Activated T-cell treated with anti-CD3 and anti-CD28 coated beads for 48 hours (primary cell): ENCODE measurements at regions not wholly inside any gene's neighbourhood (a gene's known extent, or its start where the extent isn't known, plus 50 kb on each side); places are given as distances from the start of the nearest gene placed in this dataset.

Source experiments
- DNase-seq: peaks from one replicate; pipeline ENCODE4 v3.0.0-alpha.2; 2020; ENCODE audit warnings: low read depth

DNA sequence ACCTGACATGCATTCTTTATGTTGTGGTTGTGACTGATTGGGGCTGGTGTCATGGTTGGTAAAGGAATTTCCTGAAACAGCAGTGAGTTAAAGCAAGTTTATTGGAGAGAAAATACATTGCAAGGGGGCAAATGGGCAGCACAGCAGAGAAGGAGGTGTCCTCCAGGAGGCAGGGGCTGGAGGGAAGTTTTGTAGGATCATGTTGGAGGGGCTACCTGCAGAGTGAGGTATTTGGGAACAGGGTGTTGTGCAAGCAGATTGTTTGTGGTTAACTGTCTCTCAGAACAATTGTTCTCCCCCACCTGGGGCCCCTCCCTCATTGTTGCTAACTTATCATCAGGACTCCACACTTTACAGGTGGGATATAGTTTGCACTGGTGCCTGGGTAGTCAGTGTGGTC, 196.0 kb downstream of the NSUN3 start:
- no peak for DNase-seq

DNA sequence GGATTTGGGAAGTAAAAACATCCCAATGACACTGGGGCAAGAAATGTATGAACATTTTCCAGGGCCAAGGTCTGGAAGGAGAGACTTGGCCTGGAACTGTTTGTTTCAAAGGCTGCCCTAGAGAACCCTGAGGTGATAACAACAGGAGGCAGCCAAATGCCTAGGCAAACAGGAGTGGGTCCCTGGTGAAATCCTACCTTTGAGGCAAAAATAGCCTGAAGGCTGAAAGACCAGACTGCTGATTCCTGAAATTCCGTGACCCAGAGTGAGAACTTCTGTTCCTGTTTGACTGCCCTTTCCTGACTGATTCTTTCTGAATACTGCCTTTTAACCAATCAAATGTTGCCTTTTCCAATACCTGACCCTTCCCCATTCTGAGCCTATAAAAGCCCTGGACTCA, 196.4 kb downstream of the NSUN3 start:
- no peak for DNase-seq

DNA sequence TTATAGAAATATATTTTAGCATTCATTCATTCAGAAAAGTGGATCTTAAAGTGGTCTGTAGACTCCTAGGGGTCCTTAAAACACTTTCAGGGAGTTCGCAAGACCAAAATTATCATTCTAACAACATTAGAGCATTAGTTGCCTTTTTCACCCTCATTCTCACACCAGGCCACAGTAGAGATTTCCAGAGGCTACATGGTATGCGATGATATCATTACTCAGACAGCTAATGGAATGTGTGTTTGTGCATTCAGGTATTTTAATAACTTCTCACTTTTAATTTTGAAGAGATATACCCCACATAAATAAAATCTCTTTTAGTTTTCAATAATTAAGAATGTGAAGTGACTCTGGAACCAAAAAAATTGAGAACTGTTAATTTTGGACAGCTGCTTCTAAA, 206.9 kb downstream of the NSUN3 start:
- no peak for DNase-seq

DNA sequence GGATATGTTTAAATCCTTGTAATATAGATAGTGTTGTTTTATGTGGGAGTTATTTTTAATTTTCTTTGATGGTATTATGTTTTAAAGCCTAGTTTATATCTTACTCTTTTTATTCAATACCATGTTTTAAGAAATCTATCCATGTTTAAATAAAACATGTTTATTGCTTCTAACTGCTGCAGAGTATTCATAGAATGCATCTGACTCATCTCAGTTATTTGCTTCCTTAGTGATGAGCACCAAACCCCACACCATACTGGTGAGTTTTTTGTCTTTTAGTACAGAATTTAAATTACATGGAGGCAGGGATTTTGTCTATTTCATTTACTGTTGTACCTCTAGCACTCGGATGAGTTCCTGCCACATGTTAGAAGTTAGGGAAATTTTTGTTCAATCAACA, 209.2 kb downstream of the NSUN3 start:
- DNase-seq, result no peak

DNA sequence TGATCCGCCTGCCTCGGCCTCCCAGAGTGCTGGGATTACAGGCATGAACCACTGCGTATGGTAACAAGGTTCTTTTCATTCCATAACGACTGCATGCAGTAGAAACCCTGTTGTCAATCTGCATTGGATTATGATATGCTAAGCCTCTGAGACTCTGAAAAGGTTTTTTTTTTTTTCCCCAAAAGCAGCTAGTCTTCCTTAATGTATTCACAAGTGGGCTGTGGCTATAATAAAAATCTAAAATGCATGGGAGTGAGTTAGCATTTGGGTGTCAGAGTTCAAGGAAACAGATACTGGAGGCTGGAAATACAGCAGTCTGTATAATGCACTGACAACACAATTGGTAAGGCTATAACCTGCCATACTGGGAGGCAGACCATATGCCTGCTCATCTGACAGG, 218.1 kb downstream of the NSUN3 start:
- DNase-seq, result no peak

DNA sequence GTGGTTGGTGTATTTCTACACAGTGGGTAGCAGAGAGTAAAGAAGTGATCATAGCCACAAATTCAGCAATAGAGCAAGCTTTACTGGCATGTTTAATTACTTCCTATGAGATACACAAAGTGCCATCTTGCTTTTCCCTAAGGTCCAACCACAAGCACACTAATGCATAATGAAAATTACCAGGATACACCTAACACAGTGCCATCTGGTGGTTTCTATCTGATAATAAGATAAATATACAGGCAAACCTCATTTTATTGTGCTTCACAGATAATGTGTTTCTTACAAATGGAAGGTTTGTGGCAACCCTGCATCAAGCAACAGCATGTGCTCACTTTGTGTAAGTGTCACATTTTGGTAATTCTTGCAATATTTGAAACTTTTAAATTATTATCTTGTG, 223.0 kb downstream of the NSUN3 start:
- no peak for DNase-seq

DNA sequence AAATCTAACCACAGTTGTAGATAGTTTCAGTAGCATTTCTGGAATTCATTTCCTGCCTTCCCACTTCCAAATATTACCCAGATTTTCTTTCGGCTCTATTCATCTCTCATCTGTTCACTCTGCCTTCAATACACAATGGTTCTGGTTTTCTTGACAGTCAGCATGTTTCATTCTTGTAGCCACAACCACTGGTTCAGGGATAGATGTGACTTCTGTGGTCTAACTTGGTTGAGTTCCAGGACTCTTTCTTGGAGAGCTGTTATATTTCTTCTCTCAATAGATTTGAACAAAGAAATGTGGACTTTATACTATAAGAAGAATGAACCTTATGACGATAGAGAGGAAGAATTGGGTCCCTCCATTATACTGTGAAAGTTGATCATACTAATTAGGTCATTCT, 228.8 kb downstream of the NSUN3 start:
- DNase-seq, result no peak

DNA sequence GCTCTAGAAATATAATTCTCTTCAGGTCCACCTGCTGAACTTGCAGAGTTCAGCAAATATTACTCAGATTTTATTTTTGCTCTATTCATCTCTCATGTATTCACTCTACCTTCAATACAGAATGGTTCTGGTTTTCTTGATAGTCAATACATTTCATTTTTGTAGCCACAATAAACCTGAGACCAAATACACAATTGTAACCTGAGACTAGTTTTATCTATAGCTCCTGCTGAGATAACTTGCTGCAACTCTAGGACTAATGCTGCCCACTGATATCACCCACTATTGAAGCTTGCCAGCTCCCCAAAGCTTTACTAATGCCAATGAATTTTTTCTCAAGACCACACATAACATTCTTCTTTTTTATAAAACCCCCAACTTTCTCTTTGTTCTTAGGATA, 229.3 kb downstream of the NSUN3 start:
- no peak for DNase-seq

DNA sequence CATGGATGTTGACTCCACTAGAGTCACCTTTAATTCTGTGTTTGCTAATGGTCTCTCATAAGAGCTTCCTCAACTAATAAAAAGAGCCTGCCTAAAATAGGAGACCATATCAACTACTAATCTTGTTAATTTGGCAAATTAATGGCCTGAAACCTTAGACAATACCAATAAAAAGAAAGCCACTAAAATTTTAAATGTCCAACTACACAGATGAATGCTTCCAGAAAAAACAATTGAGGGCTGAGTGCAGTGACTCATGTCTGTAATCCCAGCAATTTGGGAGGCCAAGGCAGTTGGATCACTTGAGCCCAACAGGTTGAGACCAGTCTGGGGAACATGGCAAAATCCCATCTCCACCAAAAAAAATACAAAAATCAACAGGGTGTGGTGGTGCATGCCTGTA, 230.9 kb downstream of the NSUN3 start:
- no peak for DNase-seq

DNA sequence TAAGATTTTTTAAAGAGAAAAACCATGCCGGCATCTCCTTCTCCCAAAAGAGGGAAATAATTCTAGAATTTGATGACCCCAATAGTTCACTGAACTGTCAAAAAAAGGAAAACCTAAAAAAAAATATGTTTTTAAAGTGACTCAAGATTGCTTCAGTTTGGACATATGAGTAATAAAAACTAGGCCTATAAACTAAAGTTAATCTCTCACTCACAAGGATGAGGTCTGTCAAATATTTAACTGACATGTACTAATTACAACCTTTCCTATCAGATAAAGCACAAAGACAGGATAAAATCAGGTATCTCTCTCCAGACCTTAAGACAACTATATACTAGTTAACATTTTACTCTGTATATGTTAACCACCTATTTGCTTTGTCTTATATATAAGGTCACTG, 231.9 kb downstream of the NSUN3 start:
- DNase-seq, result no peak

DNA sequence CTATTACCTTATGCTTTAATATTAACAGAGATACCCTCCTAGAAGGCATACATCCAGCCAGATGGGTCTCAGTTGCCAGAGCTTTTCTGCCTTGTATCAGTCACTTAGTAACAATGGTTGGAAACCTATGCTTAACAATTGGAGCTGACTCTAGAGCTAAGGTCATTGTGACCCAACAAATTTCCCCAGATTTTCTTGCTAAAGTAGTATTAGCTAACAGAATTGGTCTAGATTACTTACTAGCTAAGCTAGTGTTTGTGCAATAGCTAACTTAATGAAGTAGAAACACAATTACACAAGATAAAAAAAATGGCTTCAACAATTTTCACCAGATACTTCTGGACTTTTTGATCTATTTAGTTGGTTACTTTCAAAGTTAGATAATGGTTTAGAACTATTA, 236.9 kb downstream of the NSUN3 start:
- DNase-seq, result no peak

DNA sequence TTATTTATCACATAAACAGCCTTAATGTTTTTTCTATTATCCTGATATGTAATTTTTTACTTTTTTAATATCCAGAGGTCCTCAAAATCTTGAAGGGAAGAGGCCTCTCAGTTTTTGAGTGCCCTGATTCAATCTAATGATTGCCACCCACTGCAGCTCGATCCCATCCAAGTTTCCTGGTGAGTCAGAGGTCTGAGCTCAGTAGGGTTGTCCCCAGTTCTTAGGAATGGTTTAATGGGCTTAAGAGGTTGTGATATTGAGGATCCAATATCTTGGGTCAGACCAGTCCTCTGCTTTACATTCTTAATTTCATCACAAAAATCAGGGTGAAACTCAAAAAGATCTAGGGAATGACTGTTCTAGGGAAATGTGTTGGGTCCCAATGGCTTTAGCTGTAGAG, 238.5 kb downstream of the NSUN3 start:
- no peak for DNase-seq

DNA sequence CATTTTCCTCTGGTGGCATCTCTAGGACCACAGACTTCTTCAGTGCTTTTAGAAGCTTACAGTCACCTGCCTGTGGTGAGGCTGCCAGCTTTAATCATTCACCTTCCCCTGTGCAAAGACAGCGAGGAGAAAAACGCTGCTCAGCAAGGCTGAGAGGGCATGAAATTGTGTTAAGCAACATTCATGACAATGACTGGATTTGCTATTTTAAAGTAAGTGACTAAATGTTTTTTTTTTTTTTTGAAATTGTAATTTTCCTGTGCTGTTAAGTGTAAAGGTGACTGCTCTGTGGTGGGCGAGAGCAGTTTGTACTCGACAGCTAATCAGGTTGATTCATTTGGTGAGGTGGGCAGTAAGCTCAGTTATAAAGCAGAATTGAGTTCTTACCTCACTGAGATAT, 240.4 kb downstream of the NSUN3 start:
- DNase-seq, result no peak

DNA sequence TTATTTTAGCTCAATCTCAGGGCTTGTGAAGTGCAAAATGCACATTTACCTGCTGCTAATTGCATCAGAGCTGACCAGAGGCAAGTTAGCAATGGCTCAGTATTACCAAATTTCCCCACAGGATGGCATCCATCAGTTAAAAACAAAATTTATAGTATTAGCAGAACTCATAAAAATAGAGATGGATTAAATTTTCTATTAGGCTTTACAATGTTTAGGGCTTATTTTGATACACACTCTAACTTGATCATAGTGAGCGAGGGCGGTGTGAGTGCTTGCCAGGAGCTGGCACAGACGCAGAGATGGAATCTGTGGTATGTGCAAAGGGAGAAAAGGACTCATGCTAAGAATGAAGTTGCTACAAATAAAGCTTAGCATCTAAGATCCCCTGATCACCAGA, 241.0 kb downstream of the NSUN3 start:
- DNase-seq, result no peak

DNA sequence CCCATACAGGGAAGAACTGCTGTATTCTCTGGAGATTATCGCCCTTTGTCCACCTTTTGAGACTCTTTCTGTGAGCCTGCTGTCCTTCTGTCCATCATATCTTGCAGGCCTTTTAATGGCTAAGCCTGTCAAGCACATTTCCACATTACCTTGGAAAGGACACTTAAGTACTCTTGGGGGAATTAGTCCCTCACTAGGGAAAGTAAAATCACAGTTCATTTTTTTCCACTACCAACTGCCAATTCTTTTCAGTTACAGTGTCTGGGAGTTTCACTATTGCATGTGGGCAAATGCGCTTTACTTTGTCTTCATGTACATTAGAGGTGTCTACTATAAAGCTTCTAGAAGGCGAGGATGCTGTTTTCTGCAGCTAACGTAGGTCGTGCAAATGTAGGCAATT, 242.1 kb downstream of the NSUN3 start:
- no peak for DNase-seq

DNA sequence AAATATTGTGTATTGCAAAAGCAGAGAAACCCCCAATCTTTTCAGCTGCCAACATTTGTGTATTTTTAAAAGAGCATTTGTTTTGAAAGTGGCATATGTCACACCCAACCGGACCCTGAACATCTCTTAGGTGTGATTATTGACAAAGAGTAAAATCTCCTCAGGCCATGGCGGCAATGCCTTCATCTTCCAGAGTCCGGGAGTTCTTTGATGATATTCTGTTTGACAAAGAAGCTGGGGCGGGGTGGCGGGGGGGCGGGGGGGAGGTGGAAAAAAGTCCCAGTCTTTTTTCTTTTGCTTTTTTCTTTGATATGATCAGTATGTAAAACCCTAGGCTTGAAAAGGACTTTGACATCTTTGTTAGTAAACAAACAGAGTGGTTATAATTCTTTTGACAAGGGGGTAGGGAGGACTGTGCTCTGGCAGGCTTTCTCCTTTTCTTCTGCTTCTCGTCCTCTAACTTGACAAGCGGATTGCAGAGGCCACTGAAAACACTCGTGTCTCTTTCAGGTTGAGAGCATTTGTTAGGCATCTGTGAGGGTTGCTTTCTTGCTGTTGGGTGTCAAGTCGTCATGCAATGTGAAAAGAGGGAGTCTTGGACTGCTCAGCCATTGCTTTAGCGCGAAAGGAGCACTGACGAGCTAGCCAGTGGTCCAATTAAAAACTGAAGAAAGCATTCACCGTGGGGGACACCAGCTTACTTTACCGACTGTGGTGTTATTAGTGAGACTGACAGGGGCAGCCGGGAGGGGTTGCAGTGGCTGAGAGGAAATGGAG, 243.2 kb downstream of the NSUN3 start:
- no peak for DNase-seq

DNA sequence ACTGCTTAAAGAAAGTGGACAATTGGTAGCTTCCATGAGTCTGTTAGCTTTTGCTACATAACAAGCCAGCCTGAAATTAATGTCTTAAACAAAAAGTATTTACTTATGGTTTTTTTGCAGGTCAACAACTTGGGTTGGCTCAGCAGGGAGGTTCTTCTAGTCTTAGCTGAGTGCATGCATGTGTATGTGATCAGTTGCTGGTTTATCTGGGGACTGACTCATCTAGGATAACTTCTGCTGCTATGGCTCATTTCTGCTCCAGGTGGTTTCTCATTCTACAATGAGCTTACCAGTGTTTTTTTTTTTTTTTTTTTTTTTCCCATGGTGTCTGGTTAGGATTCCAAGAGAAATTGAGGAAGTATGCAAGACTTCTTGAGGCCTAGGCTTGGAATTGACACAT, 244.7 kb downstream of the NSUN3 start:
- no peak for DNase-seq

DNA sequence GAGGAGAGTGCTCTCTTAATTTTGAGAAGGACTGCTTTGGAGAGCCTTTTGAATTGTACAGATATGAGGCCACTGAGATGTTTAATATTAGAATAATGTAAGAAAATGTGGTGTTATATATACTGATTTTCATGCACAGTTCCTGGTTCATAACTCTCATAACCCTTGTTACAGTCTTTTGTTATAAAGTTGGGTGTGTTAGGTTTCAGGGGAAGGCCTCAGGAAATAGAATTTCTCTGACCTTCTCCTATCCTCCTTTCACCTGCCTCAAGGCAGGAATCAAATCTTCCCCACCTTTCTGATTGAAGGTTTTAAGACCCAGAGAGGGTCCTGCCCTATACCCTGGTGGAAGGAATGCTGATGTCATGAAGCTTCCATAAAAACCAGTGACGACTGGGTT, 245.9 kb downstream of the NSUN3 start:
- no peak for DNase-seq

DNA sequence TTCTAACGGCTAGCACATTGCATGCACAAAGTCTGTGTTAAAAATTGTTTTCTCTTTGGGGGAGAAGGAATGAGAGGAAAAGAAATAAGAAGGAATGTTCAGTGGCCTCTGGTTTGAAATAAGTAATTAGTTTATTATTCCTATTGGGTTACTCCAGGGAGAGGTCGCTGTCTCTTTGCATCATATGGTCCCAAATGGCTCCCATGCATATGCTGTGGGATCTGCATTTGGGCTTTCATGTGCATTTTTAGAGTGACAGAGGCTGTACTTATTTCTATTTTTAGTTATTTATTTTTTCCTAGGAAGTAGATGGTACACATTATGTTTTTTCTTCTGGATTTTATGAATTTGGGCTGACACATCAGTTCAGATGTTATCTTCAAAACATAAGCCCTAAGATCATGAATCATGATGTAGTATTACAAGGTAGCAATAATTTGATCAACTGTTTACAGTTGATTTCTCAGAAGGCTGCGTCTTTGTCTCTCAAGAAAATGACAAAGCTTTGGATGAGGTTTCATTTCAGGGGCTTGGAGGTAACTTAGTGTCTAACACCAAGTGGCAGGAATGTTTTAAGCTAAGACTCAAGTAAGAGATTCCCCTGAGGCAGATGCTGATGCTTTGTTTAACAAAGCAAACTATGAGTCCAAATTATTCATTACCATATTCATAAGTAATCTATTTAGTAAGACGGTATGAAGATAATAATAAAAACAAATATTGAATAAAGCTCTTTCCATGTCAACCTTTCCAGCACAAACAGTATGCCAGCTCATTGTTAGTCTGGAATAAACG, 247.7 kb downstream of the NSUN3 start:
- DNase-seq, result no peak

DNA sequence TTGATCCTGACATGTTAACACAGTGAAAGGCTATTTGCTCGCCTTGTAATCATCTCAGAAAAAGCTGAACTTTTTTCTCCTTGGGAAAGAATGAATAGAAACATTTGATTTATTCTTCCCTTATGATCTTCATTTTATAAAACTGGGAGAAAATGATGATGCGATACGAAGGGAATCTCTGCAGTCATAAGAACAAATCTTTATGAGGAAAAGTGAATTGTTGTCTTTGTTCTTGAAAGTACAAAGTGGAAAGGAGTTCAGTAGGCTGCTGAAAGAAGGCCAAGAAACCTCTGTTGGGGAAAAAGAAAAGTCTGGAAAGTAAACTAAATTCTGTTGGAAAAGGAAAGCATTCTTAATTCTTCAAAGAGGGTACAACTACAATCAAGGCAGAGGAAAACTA, 248.8 kb downstream of the NSUN3 start:
- no peak for DNase-seq

DNA sequence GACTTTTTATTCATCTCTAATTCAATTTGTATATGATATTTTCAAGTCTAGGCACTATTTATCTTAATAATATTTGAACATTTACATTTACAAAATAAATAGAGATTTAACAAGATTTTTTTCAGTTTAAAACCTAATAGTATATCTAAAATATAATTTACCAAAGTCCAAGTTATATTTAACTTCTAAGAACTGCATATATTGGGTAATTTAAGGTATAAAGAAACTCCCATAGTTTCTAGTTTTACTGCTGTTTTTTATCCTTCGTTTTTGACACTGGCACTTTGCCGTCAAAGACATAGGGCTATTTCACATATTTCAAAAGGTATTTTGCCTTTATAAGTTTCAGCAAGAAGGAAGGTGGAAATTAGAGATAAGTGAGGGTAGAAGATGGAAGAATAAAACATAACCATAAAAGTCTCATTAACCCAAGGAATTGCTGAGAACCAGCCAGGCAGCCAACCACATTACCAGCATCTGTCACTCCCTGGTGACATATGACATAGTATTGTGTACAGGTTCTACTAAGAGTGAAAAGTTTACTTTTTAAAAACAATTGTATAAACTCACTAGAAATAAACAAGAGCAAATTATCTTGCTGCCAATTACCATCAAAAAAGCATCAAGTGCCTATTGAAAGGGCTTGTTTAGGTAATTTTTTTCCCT, 251.5 kb downstream of the NSUN3 start:
- no peak for DNase-seq

DNA sequence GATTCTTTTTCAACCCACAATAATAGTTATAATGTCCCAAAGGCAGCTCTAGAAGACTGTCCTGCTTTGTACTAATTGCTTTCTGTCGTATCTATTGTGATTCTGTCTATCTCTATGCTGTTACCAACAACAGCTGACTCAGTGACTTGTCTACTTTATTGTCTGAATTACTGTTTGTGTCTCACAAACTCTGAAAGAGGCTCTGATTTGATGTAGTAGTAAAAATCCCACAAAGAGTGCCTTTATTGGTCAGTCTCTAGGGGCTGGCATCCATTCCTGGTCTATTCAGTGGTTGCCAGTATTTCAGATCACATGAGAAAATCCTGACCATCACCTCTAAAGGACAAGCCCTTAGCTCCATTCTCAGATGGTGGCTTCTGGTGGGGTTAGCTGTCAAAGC, 254.2 kb downstream of the NSUN3 start:
- no peak for DNase-seq

DNA sequence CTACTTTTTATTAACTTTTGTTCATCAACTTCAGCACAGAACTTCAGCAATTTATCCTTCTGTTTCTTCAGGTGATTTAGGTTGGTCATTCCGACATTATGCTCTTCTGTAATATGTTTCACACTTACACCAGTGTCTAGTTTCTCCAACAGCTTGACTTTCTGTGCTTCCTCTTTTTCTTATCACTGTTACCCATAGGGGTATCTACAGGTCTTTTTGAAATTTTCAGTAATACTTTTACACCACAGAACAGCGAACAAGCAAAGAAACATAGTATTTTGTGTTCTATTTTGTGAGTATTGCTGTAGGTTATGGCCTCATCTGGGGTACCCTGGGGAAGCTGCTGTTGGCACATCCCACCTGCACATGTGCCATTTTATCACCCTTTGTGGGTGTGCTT, 260.7 kb downstream of the NSUN3 start:
- DNase-seq, result no peak
